Endothelial cell of umbilical vein (primary cell): ENCODE measurements at regions not wholly inside any gene's neighbourhood (a gene's known extent, or its start where the extent isn't known, plus 50 kb on each side); places are given as distances from the start of the nearest gene placed in this dataset.

ENCODE experiments used
- BruUV-seq: library from RNA; stranded (reverse); fragments of 400-500 nt; replicated peaks from 2 replicates; lab custom pipeline; 2021; lab: Mats Ljungman, UMichigan
- CTCF ChIA-PET: fragments of 300-600, 350-600 bp; sonication (Branson Sonifier 250); formaldehyde crosslinking; loops from one replicate; lab custom pipeline; 2021; ENCODE audit warnings: antibody characterized with exemption, inconsistent platforms; lab: Charles Lee
- POLR2A ChIA-PET: fragments of 300-600, 350-600 bp; sonication (Branson Sonifier 250); formaldehyde crosslinking; loops from one replicate; lab custom pipeline; 2021; ENCODE audit warnings: antibody characterized with exemption, inconsistent platforms; lab: Charles Lee
- DNase-seq: peaks from one replicate; pipeline ENCODE4 v3.0.0-alpha.2; 2011; ENCODE audit warnings: low read depth, low spot score
- FAIRE-seq: peaks from 2 replicates; lab custom pipeline; 2011; peaks lifted over from hg19 to GRCh38; lab: Jason Lieb, UNC
- H2AFZ ChIP-seq: 2 replicates; pipeline ENCODE4 v1.6.0; 2012; ENCODE audit warnings: low read depth, low read length, control low read depth, inconsistent platforms
- H3K27ac ChIP-seq: 2 replicates; pipeline ENCODE4 v1.5.1; 2011; ENCODE audit warnings: low read depth, mild to moderate bottlenecking, control low read depth, low read length, moderate library complexity; ENCODE audit not compliant: insufficient read depth
- H3K27me3 ChIP-seq, 2 experiments: 2 replicates each; pipeline versions ENCODE4 v1.6.0 to v1.6.1; 2011; ENCODE audit warnings: low read length in 2 of 2, mixed read lengths in 1 of 2; ENCODE audit not compliant: control insufficient read depth in 2 of 2, insufficient read depth in 2 of 2
- H3K36me3 ChIP-seq, 2 experiments: 2 replicates in 1 of 2; 3 replicates in 1 of 2; pipeline ENCODE4 v1.5.1; 2011; ENCODE audit warnings: low read length in 2 of 2, mild to moderate bottlenecking in 1 of 2, moderate library complexity in 1 of 2; ENCODE audit not compliant: control insufficient read depth in 2 of 2, insufficient read depth in 2 of 2; ENCODE audit errors: extremely low read depth in 1 of 2
- H3K4me1 ChIP-seq: 3 replicates; pipeline ENCODE4 v1.5.1; 2011; ENCODE audit warnings: mild to moderate bottlenecking, low read length; ENCODE audit not compliant: control insufficient read depth, insufficient read depth; ENCODE audit errors: extremely low read depth
- H3K4me2 ChIP-seq: 2 replicates; pipeline ENCODE4 v1.6.1; 2011; ENCODE audit warnings: low read length, control low read depth, mixed read lengths; ENCODE audit not compliant: insufficient read depth
- H3K4me3 ChIP-seq, 3 experiments: fragments of 200-600 bp in 1 of 3; sonication (generic), shearing (Covaris generic) in 1 of 3; replicated peaks in 1 of 3; 2 replicates each; pipeline ENCODE4 v1.5.1; 2011 to 2016; ENCODE audit warnings: control low read depth in 3 of 3, low read length in 3 of 3, mild to moderate bottlenecking in 2 of 3, inconsistent platforms in 1 of 3, low read depth in 1 of 3, moderate library complexity in 1 of 3; ENCODE audit not compliant: insufficient read depth in 1 of 3
- H3K79me2 ChIP-seq: 2 replicates; pipeline ENCODE4 v1.6.0; 2012; ENCODE audit warnings: low read length, inconsistent platforms; ENCODE audit not compliant: control insufficient read depth, insufficient read depth
- H3K9ac ChIP-seq: replicated peaks from 2 replicates; pipeline ENCODE3; 2011; ENCODE audit warnings: low read length, control low read depth; ENCODE audit not compliant: insufficient read depth; ENCODE audit errors: extremely low read depth
- H3K9me1 ChIP-seq: replicated peaks from 3 replicates; pipeline ENCODE4 v1.6.0; 2011; ENCODE audit warnings: mild to moderate bottlenecking, low read length; ENCODE audit not compliant: control insufficient read depth, insufficient read depth; ENCODE audit errors: extremely low read depth
- H3K9me3 ChIP-seq: replicated peaks from 2 replicates; pipeline ENCODE4 v1.5.1; 2012; ENCODE audit warnings: low read length, inconsistent platforms; ENCODE audit not compliant: control insufficient read depth, insufficient read depth
- H4K20me1 ChIP-seq: replicated peaks from 2 replicates; pipeline ENCODE3; 2011; ENCODE audit warnings: mild to moderate bottlenecking, low read length; ENCODE audit not compliant: control insufficient read depth, insufficient read depth; ENCODE audit errors: extremely low read depth
- EZH2 ChIP-seq: IDR thresholded peaks from 2 replicates; pipeline ENCODE4 v1.6.1; 2012; ENCODE audit warnings: borderline replicate concordance, low read depth, mild to moderate bottlenecking, moderate library complexity, low read length, inconsistent platforms; ENCODE audit not compliant: severe bottlenecking
- FOS ChIP-seq: IDR thresholded peaks from 2 replicates; pipeline ENCODE4 v1.6.1; 2011; ENCODE audit warnings: mild to moderate bottlenecking, low read length, moderate library complexity, borderline replicate concordance; ENCODE audit not compliant: insufficient read depth
- GATA2 ChIP-seq: IDR thresholded peaks from 2 replicates; pipeline ENCODE4 v1.7.0; 2011; ENCODE audit warnings: low read depth, mild to moderate bottlenecking, moderate library complexity, mixed read lengths, low read length; ENCODE audit not compliant: insufficient read length, insufficient read depth
- JUN ChIP-seq: IDR thresholded peaks from 2 replicates; pipeline ENCODE4 v1.6.1; 2011; ENCODE audit warnings: borderline replicate concordance, low read depth; ENCODE audit not compliant: insufficient read length, insufficient read depth
- MYC ChIP-seq: IDR thresholded peaks from one replicate; pipeline ENCODE4 v1.6.1; 2011; ENCODE audit warnings: mild to moderate bottlenecking, low read depth, low read length
- POLR2A ChIP-seq: IDR thresholded peaks from 2 replicates; pipeline ENCODE4 v1.6.1; 2012; ENCODE audit warnings: low read depth, mild to moderate bottlenecking, control low read depth, low read length
- POLR2AphosphoS5 ChIP-seq: IDR thresholded peaks from 2 replicates; pipeline ENCODE4 v1.6.1; 2012; ENCODE audit warnings: low read depth, mild to moderate bottlenecking, control low read depth, low read length, moderate library complexity; ENCODE audit not compliant: insufficient read depth
- dilution Hi-C: fragments of 300-500 bp; cut with MboI; formaldehyde crosslinking; loops from one replicate; pipeline ENCODE4 v1.15.0; 2019; ENCODE audit warnings: low sequenced_read_pairs; ENCODE audit not compliant: extremely low pct_ligation_motif_present
- intact Hi-C: fragments of 100-400 bp; cut with micrococcal nuclease; formaldehyde crosslinking; loops from one replicate; pipeline ENCODE4 v1.10.0; 2022
- TF ChIP-seq, protein P1 (sequence below): IDR thresholded peaks from 2 replicates; pipeline ENCODE4 v1.6.1; 2011; ENCODE audit not compliant: insufficient read depth, insufficient read length
- TF ChIP-seq, protein P2 (sequence below), 2 donors: IDR thresholded peaks; 1 replicate in 1 of 2; 2 replicates in 1 of 2; pipeline ENCODE4 v1.5.1; 2011; ENCODE audit warnings: low read length in 2 of 2, mild to moderate bottlenecking in 2 of 2, moderate library complexity in 2 of 2, control low read depth in 1 of 2, inconsistent platforms in 1 of 2, low read depth in 1 of 2; ENCODE audit not compliant: insufficient read depth in 1 of 2; ENCODE audit errors: extremely low read depth in 1 of 2

DNA sequence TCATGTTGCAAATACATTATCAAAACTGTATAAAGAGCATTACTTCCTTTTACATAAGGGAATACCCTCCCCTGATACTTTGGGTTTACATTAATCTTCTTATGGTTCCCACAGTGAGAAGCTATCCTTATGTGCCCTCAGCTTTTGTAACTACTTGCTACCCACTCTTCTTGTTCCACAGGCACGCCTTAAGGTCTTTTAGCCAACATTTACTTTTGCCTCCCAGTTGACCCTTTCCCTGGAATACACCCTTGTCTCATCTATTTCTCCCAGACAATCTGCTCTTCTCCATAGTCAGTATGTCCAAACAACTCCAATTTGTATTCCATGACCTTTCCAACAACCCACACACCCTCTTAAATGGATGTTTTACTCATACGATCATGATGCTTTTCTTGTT lies 116.8 kb upstream of the COL8A1 start:
- no peak for TF ChIP-seq POLR2AphosphoS5
- TF ChIP-seq MYC: no peak
- no peak for TF ChIP-seq EZH2
- TF ChIP-seq GATA2: no peak
- TF ChIP-seq, protein P1, sequence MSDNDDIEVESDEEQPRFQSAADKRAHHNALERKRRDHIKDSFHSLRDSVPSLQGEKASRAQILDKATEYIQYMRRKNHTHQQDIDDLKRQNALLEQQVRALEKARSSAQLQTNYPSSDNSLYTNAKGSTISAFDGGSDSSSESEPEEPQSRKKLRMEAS: no peak
- no peak for TF ChIP-seq JUN
- TF ChIP-seq FOS: no peak
- TF ChIP-seq, protein P2, sequence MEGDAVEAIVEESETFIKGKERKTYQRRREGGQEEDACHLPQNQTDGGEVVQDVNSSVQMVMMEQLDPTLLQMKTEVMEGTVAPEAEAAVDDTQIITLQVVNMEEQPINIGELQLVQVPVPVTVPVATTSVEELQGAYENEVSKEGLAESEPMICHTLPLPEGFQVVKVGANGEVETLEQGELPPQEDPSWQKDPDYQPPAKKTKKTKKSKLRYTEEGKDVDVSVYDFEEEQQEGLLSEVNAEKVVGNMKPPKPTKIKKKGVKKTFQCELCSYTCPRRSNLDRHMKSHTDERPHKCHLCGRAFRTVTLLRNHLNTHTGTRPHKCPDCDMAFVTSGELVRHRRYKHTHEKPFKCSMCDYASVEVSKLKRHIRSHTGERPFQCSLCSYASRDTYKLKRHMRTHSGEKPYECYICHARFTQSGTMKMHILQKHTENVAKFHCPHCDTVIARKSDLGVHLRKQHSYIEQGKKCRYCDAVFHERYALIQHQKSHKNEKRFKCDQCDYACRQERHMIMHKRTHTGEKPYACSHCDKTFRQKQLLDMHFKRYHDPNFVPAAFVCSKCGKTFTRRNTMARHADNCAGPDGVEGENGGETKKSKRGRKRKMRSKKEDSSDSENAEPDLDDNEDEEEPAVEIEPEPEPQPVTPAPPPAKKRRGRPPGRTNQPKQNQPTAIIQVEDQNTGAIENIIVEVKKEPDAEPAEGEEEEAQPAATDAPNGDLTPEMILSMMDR (IDR thresholded peaks at IDR 0.05; ENCODE audit: extremely low read depth in 1 of 2, insufficient read depth in 1 of 2, low read depth in 1 of 2, low read length in 2 of 2): no peak
- TF ChIP-seq POLR2A: no peak
- Histone ChIP-seq H3K27ac (no peak overlapping the region), H3K9me1 (no peaks in the 10 kb centered on the region), H3K4me1 (peaks cover 6% of the 10 kb centered on the region), H4K20me1 (no peaks in the 10 kb centered on the region), H2AFZ (no peak overlapping the region), H3K79me2 (no peaks in the 10 kb centered on the region), H3K9me3 (no peaks in the 10 kb centered on the region), H3K27me3 (no peaks in the 10 kb centered on the region), H3K4me3 (no peak overlapping the region), H3K9ac (no peak overlapping the region), H3K36me3 (no peaks in the 10 kb centered on the region), H3K4me2 (no peak overlapping the region)
- CTCF ChIA-PET: interaction anchor here (1.2 kb wide), 1 partner anchor 498 kb away, joined by 4 read pairs; no protein-coding TSS in a partner anchor
- FAIRE-seq: no peak
- POLR2A ChIA-PET: no interaction called here
- dilution Hi-C loops: no loop called here
- DNase-seq: no peak
- intact Hi-C loops: no loop called here
- BruUV-seq: no TSS peak
